ENCODE measurements at regions not wholly inside any gene's neighbourhood (a gene's known extent, or its start where the extent isn't known, plus 50 kb on each side); places are given as distances from the start of the nearest gene placed in this dataset.
A peak's percentile ranks its signal among the peaks of the same experiment; 100 is the strongest.
"Not testable (repeated sequence)": the region's sequence is repeated elsewhere in the genome, so short reads cannot be mapped to it uniquely, and the experiment has no call there.

DNA sequence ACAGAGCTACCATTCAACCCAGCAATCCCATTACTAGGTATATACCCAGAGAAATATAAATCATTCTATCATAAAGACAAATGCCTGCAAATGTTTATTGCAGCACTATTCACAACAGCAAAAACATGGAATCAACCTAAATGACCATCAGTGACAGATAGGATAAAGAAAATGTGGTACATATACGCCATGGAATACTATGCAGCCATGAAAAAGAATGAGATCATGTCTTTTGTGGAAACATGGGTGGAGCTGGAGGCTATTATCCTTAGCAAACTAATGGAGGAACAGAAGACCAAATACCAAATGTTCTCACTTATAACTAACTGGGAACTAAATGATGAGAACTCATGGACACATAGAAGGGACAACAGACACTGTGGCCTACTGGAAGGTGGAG is 318.9 kb downstream of the ZIC3 start:
- H3K23me2 ChIP-seq (ENCODE audit: low read depth, low read length); H3K27me3 ChIP-seq (replicated peaks in 1 of 4; ENCODE audit: control insufficient read depth in 3 of 4, extremely low read depth in 1 of 4, insufficient read depth in 3 of 4, low read length in 3 of 4); H4K20me1 ChIP-seq (replicated peaks in 1 of 2; ENCODE audit: control insufficient read depth in 1 of 2, insufficient read depth in 2 of 2, low read length in 2 of 2); H3K56ac ChIP-seq (replicated peaks; ENCODE audit: insufficient read length, low read depth, low read length); H2AFZ ChIP-seq (ENCODE audit: low read length); H3K18ac ChIP-seq (ENCODE audit: extremely low read depth, low read length); H2BK120ac ChIP-seq (replicated peaks; ENCODE audit: low read depth, low read length); CTCF ChIA-PET (ENCODE audit: partially characterized antibody); H3K79me2 ChIP-seq (ENCODE audit: control insufficient read depth in 1 of 2, insufficient read depth in 2 of 2, low read length in 2 of 2); H3K27ac ChIP-seq (ENCODE audit: low read depth, low read length); H2BK12ac ChIP-seq (ENCODE audit: low read depth, low read length); H3K9ac ChIP-seq (replicated peaks in 1 of 4; ENCODE audit: extremely low read depth in 1 of 4, low read depth in 3 of 4, low read length in 3 of 4); H3K4me1 ChIP-seq (replicated peaks in 1 of 4; ENCODE audit: control insufficient read depth in 3 of 4, insufficient read depth in 4 of 4, low read length in 3 of 4); POLR2A ChIA-PET (ENCODE audit: partially characterized antibody); H2AK5ac ChIP-seq (ENCODE audit: low read depth, low read length); H3K36me3 ChIP-seq (ENCODE audit: control insufficient read depth in 2 of 4, insufficient read depth in 4 of 4, low read length in 3 of 4); H3K4me3 ChIP-seq (ENCODE audit: extremely low read depth in 1 of 4, insufficient read depth in 2 of 4, low read depth in 3 of 4, low read length in 4 of 4); H4K5ac ChIP-seq (ENCODE audit: insufficient read length, low read depth, low read length); H3K14ac ChIP-seq (ENCODE audit: insufficient read length); H2BK20ac ChIP-seq (ENCODE audit: low read length); H2BK5ac ChIP-seq (ENCODE audit: low read depth, low read length); H3K4ac ChIP-seq (replicated peaks; ENCODE audit: insufficient read length, low read depth, low read length); H4K91ac ChIP-seq (replicated peaks; ENCODE audit: insufficient read length, low read length); H3K23ac ChIP-seq (ENCODE audit: insufficient read length); H3K4me2 ChIP-seq (ENCODE audit: insufficient read depth in 1 of 2, low read depth in 2 of 2, low read length in 2 of 2); DNase-seq (ENCODE audit: low read depth in 1 of 2, low spot score in 2 of 2); H4K8ac ChIP-seq (ENCODE audit: extremely low read depth, insufficient read depth, low read length); H3K9me3 ChIP-seq (ENCODE audit: insufficient read depth in 2 of 2, low read depth in 1 of 2, low read length in 1 of 2); H2BK15ac ChIP-seq (ENCODE audit: low read length); FAIRE-seq; H3K79me1 ChIP-seq (ENCODE audit: low read depth, low read length): not testable (repeated sequence)
- 67% methylated on average over 1 of the region's 1 CpG; no CpG with 5 or more reads in 1 of the 2 experiments for WGBS, 2 experiments (ENCODE audit: extremely low coverage in 1 of 2, insufficient coverage in 1 of 2, insufficient read length in 1 of 2, insufficient replicate concordance in 2 of 2, low coverage in 1 of 2, low lambda C conversion rate in 2 of 2, missing lambda C conversion rate in 1 of 2)
- peak; percentile 48; the same call in 1 of the 2 replicates for TF ChIP-seq KDM1A (IDR thresholded peaks at IDR 0.05; ENCODE audit: borderline replicate concordance, low read length)
